ENCODE measurements at regions not wholly inside any gene's neighbourhood (a gene's known extent, or its start where the extent isn't known, plus 50 kb on each side); places are given as distances from the start of the nearest gene placed in this dataset.
"Not testable (repeated sequence)": the region's sequence is repeated elsewhere in the genome, so short reads cannot be mapped to it uniquely, and the experiment has no call there.

- DNase-seq = no peak
These were observed 99.8 kb upstream of the PMCH start for GRCh38 chr12:102297412-102297811.

- DNase-seq = no peak
These were observed 96.9 kb upstream of the PMCH start for GRCh38 chr12:102294568-102294967.

GRCh38 chr12:102291498-102292440 is 94.1 kb upstream of the PMCH start:
- DNase-seq = not testable (repeated sequence)

GRCh38 chr12:102289702-102290101 is 92.1 kb upstream of the PMCH start:
- not testable (repeated sequence) for DNase-seq

GRCh38 chr12:102281231-102281630 is 83.6 kb upstream of the PMCH start:
- DNase-seq = no peak

GRCh38 chr12:102255687-102256086 is 58.1 kb upstream of the PMCH start:
- not testable (repeated sequence) for DNase-seq

- not testable (repeated sequence) for DNase-seq
These were observed 53.4 kb upstream of the PMCH start for GRCh38 chr12:102251005-102251404.

- no peak for DNase-seq
These were observed 51.6 kb upstream of the PMCH start for GRCh38 chr12:102249079-102249841.
